Right atrium auricular region (tissue), 2 donors: ENCODE measurements at regions not wholly inside any gene's neighbourhood (a gene's known extent, or its start where the extent isn't known, plus 50 kb on each side); places are given as distances from the start of the nearest gene placed in this dataset.

Experiments
- DNase-seq: peaks from one replicate; pipeline ENCODE4 v3.0.0-alpha.2; 2019; ENCODE audit warnings: low spot score
- H3K27ac ChIP-seq, 2 donors: fragments of 200-600 bp; sonication (generic); 1 replicate in 1 of 2; 2 replicates in 1 of 2; pipeline ENCODE4 v1.5.1; 2016 to 2019
- H3K27me3 ChIP-seq, 2 donors: fragments of 200-600 bp; sonication (generic); one replicate each; pipeline versions ENCODE4 v1.5.1 to v1.6.0; 2017 to 2019
- H3K36me3 ChIP-seq: fragments of 200-600 bp; sonication (generic); one replicate; pipeline ENCODE4 v1.5.1; 2016
- H3K4me1 ChIP-seq, 2 donors: fragments of 200-600 bp; sonication (generic); one replicate each; pipeline versions ENCODE4 v1.5.1 to v1.6.0; 2017 to 2019
- H3K4me3 ChIP-seq, 2 donors: fragments of 200-600 bp; sonication (generic); 1 replicate in 1 of 2; 2 replicates in 1 of 2; pipeline ENCODE4 v1.5.1; 2017 to 2019; ENCODE audit warnings: mild to moderate bottlenecking in 1 of 2, moderate library complexity in 1 of 2
- H3K9me3 ChIP-seq, 2 donors: fragments of 200-600 bp; sonication (generic); one replicate each; pipeline ENCODE4 v1.5.1; 2019
- TF ChIP-seq, protein P1 (sequence below), 2 donors: fragments of 200-600 bp; sonication (generic); IDR thresholded peaks; one replicate each; pipeline ENCODE4 v1.5.1; 2019; ENCODE audit warnings: antibody characterized with exemption in 2 of 2

DNA sequence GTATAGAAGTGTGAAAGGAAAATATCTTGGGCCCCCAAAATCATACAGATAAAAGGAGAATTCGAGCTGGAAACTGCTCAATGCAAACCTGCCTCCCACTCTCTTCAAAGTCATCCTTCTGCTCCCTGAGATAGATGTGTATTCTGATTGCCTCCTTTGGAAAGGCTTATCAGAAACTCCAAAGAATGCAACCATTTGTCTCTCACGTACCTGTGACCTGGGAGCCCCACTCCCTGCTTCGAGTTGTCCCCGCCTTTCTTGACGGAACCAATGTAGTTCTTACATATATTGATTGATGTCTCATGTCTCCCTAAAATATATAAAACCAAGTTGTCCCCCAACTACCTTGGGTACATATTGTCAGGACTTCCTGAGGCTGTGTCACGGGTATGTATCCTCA lies 163.8 kb downstream of the DIRAS2 start:
- H3K4me1 ChIP-seq: no peaks in the 10 kb centered on the region
- H3K9me3 ChIP-seq: no peaks in the 10 kb centered on the region
- no peak overlapping the region for H3K27ac ChIP-seq
- DNase-seq: no peak
- TF ChIP-seq, protein P1, sequence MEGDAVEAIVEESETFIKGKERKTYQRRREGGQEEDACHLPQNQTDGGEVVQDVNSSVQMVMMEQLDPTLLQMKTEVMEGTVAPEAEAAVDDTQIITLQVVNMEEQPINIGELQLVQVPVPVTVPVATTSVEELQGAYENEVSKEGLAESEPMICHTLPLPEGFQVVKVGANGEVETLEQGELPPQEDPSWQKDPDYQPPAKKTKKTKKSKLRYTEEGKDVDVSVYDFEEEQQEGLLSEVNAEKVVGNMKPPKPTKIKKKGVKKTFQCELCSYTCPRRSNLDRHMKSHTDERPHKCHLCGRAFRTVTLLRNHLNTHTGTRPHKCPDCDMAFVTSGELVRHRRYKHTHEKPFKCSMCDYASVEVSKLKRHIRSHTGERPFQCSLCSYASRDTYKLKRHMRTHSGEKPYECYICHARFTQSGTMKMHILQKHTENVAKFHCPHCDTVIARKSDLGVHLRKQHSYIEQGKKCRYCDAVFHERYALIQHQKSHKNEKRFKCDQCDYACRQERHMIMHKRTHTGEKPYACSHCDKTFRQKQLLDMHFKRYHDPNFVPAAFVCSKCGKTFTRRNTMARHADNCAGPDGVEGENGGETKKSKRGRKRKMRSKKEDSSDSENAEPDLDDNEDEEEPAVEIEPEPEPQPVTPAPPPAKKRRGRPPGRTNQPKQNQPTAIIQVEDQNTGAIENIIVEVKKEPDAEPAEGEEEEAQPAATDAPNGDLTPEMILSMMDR (IDR thresholded peaks at IDR 0.05): no peak
- H3K4me3 ChIP-seq: no peak overlapping the region
- H3K36me3 ChIP-seq: no peaks in the 10 kb centered on the region
- no peaks in the 10 kb centered on the region for H3K27me3 ChIP-seq

DNA sequence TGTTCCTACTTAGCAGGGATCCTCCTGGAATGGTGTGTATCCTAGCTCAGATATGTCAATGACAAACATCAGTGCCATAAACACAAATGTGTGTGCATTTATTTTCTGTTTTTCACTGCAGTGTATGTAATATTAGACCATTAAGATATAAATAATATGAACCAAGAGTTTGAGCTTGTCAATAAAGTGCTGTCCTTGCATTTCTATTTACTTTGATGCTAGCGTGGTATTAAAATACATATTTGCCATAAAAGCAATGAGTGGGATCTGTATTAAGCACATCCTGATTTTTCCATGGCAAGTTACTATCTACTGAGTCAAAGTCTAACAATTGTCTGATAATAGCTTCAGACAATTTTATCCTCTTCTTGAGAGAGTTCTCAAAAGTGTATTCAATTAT lies 157.6 kb downstream of the DIRAS2 start:
- Histone ChIP-seq H3K27me3 (no peaks in the 10 kb centered on the region), H3K27ac (no peak overlapping the region), H3K4me3 (no peak overlapping the region), H3K36me3 (no peaks in the 10 kb centered on the region), H3K4me1 (no peaks in the 10 kb centered on the region), H3K9me3 (peaks cover 0 to 9% of the 10 kb centered on the region in 2 donors)
- TF ChIP-seq, protein P1 (IDR thresholded peaks at IDR 0.05): no peak
- no peak for DNase-seq

DNA sequence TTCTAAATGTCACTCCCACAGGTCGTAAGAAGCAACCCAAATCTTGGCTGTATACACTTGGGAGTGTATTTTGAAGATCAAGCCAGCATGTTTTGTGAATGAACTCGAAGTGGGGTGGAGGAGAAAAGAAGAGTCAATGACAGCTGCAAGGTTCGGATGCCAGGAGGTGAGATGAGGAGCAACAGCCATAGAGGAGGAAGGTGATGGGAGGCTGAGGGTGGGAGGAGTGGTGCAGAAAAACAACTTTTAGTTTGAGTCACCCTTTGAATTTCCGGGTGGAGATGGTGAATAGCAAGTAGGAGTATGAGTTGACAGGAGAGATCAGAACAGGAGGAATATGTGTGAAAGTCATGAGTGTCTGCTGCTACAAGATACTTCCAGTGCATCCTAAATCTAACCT lies 153.6 kb downstream of the DIRAS2 start:
- no peak for DNase-seq
- H3K27me3 ChIP-seq: no peaks in the 10 kb centered on the region
- H3K27ac ChIP-seq: no peak overlapping the region
- H3K4me3 ChIP-seq: no peak overlapping the region
- TF ChIP-seq, protein P1 (IDR thresholded peaks at IDR 0.05): no peak
- H3K4me1 ChIP-seq: no peaks in the 10 kb centered on the region
- no peaks in the 10 kb centered on the region for H3K36me3 ChIP-seq
- peaks cover 0 to 16% of the 10 kb centered on the region in 2 donors for H3K9me3 ChIP-seq

DNA sequence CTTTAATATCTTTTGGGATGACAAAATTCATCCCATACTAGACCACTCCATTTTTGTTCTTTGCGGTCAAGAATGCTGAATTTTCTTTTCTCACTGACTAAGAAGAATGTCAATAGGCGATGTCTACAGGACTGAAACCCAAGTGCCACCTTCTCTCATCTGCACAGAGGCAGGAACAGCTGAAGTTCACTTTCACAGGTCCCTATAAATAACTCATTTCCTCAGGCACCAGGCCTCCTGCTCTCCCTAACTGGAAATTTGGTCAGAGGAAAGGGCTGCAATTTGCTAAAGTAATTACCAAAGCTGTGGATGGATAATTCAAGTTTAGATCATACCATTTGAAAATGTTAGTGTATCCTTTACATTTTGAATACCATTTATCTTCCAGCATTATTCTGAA lies 142.9 kb downstream of the DIRAS2 start:
- Histone ChIP-seq H3K4me1 (no peaks in the 10 kb centered on the region), H3K27ac (no peak overlapping the region), H3K9me3 (peaks cover 0 to 7% of the 10 kb centered on the region in 2 donors), H3K36me3 (no peaks in the 10 kb centered on the region), H3K4me3 (no peak overlapping the region), H3K27me3 (no peaks in the 10 kb centered on the region)
- TF ChIP-seq, protein P1 (IDR thresholded peaks at IDR 0.05): no peak
- no peak for DNase-seq

DNA sequence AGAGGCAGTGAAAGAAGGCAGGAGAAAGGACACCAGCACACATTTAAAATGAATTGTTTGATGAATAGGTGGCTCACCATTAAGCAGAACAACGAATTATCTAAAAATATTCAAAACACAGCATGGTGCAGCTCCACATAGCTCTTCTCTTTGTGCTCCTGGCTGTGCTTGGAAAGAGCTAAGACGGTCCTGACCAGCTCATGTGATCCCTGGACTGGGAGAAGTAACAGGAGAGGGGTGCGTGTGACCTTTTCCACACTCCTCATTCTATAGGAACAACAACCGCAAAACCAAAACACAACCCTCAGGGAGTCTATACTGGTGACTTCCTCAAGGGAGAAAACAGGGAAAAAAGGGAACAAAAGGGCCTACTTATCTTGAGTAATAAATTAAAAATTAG lies 140.5 kb downstream of the DIRAS2 start:
- H3K4me1 ChIP-seq: no peaks in the 10 kb centered on the region
- H3K9me3 ChIP-seq: no peaks in the 10 kb centered on the region
- no peaks in the 10 kb centered on the region for H3K36me3 ChIP-seq
- DNase-seq: no peak
- TF ChIP-seq, protein P1 (IDR thresholded peaks at IDR 0.05): no peak
- no peak overlapping the region for H3K4me3 ChIP-seq
- H3K27ac ChIP-seq: no peak overlapping the region
- no peaks in the 10 kb centered on the region for H3K27me3 ChIP-seq

DNA sequence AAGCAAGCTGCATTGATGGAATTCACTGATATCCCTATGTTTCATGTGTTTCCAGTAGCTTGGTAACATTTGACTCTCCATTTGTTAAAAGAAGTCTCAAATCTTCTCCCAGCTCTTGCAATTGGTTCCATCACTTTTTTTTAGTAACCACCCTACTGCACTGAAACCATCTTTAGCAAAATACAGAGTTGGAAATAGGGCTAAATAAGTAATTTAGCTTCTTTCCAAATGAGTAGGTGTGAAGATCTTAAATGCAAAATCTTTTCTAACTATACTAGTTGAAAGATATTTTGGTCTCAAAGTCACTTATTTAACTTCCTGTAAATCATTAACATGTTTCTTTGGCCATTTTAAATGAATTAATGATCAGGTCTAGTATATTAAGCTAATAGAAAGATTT lies 138.1 kb downstream of the DIRAS2 start:
- DNase-seq: no peak
- Histone ChIP-seq H3K27ac (no peak overlapping the region), H3K9me3 (no peaks in the 10 kb centered on the region), H3K27me3 (no peaks in the 10 kb centered on the region), H3K36me3 (no peaks in the 10 kb centered on the region), H3K4me1 (no peaks in the 10 kb centered on the region), H3K4me3 (no peak overlapping the region)
- TF ChIP-seq, protein P1 (IDR thresholded peaks at IDR 0.05): no peak
